Keratinocyte (primary cell): ENCODE measurements at regions not wholly inside any gene's neighbourhood (a gene's known extent, or its start where the extent isn't known, plus 50 kb on each side); places are given as distances from the start of the nearest gene placed in this dataset.

Source experiments
- DNase-seq: peaks from one replicate; pipeline ENCODE4 v3.0.0-alpha.2; 2011; ENCODE audit warnings: low read depth, missing footprints, low spot score
- FAIRE-seq: peaks from 2 replicates; lab custom pipeline; 2011; peaks lifted over from hg19 to GRCh38; lab: Jason Lieb, UNC
- H2AFZ ChIP-seq: 2 replicates; pipeline ENCODE4 v1.6.0; 2012; ENCODE audit warnings: low read length, control low read depth, inconsistent platforms; ENCODE audit not compliant: control insufficient read depth
- H3K27ac ChIP-seq: 2 replicates; pipeline ENCODE4 v1.5.1; 2011; ENCODE audit warnings: low read length; ENCODE audit not compliant: control insufficient read depth, insufficient read depth
- H3K27me3 ChIP-seq: 3 replicates; pipeline ENCODE4 v1.6.0; 2011; ENCODE audit warnings: low read length; ENCODE audit not compliant: control insufficient read depth, insufficient read depth; ENCODE audit errors: extremely low read depth
- H3K36me3 ChIP-seq, 2 experiments: 2 replicates in 1 of 2; 3 replicates in 1 of 2; pipeline ENCODE4 v1.5.1; 2011; ENCODE audit warnings: low read length in 2 of 2, mild to moderate bottlenecking in 1 of 2; ENCODE audit not compliant: control insufficient read depth in 2 of 2, insufficient read depth in 2 of 2; ENCODE audit errors: extremely low read depth in 1 of 2
- H3K4me1 ChIP-seq: 3 replicates; pipeline ENCODE4 v1.5.1; 2011; ENCODE audit warnings: low read length; ENCODE audit not compliant: control insufficient read depth, insufficient read depth; ENCODE audit errors: extremely low read depth
- H3K4me2 ChIP-seq: 3 replicates; pipeline ENCODE4 v1.6.0; 2011; ENCODE audit warnings: low read depth, low read length; ENCODE audit not compliant: control insufficient read depth, insufficient read depth; ENCODE audit errors: extremely low read depth
- H3K4me3 ChIP-seq, 3 experiments: fragments of 200-600 bp in 1 of 3; sonication (generic) in 1 of 3; 2 replicates in 2 of 3; 3 replicates in 1 of 3; pipeline ENCODE4 v1.5.1; 2011 to 2016; ENCODE audit warnings: low read length in 3 of 3, mild to moderate bottlenecking in 3 of 3, control low read depth in 2 of 3, inconsistent platforms in 1 of 3, low read depth in 1 of 3, mixed read lengths in 1 of 3, mixed run types in 1 of 3, moderate library complexity in 1 of 3; ENCODE audit not compliant: control insufficient read depth in 2 of 3, insufficient read depth in 2 of 3; ENCODE audit errors: extremely low read depth in 1 of 3
- H3K79me2 ChIP-seq: 2 replicates; pipeline ENCODE4 v1.6.0; 2012; ENCODE audit warnings: low read length; ENCODE audit not compliant: control insufficient read depth, insufficient read depth
- H3K9ac ChIP-seq: 3 replicates; pipeline ENCODE4 v1.6.0; 2011; ENCODE audit warnings: low read length; ENCODE audit not compliant: control insufficient read depth, insufficient read depth; ENCODE audit errors: extremely low read depth
- H3K9me1 ChIP-seq: 3 replicates; pipeline ENCODE4 v1.6.0; 2011; ENCODE audit warnings: low read length; ENCODE audit not compliant: control insufficient read depth, insufficient read depth; ENCODE audit errors: extremely low read depth
- H3K9me3 ChIP-seq: 2 replicates; pipeline ENCODE4 v1.5.1; 2012; ENCODE audit warnings: low read depth, low read length; ENCODE audit not compliant: control insufficient read depth
- H4K20me1 ChIP-seq: 3 replicates; pipeline ENCODE4 v1.6.0; 2011; ENCODE audit warnings: low read length; ENCODE audit not compliant: control insufficient read depth, insufficient read depth; ENCODE audit errors: extremely low read depth
- CTCF ChIP-seq, 3 experiments: IDR thresholded peaks in 1 of 3; conservative IDR thresholded peaks in 1 of 3; optimal IDR thresholded peaks in 1 of 3; 2 replicates in 2 of 3; 3 replicates in 1 of 3; pipeline versions ENCODE3 to v1.5.1; 2011; ENCODE audit warnings: low read length in 3 of 3, mild to moderate bottlenecking in 3 of 3, moderate library complexity in 2 of 3, control low read depth in 1 of 3, inconsistent platforms in 1 of 3; ENCODE audit not compliant: insufficient read depth in 2 of 3; ENCODE audit errors: extremely low read depth in 1 of 3
- EZH2 ChIP-seq: IDR thresholded peaks from one replicate; pipeline ENCODE4 v1.6.1; 2012; ENCODE audit warnings: inconsistent platforms, mild to moderate bottlenecking, low read length, moderate library complexity
- dilution Hi-C: fragments of 300-500 bp; cut with MboI; formaldehyde crosslinking; loops from one replicate; pipeline ENCODE4 v1.7.0; 2020; ENCODE audit warnings: low sequenced_read_pairs; ENCODE audit not compliant: extremely low pct_ligation_motif_present

- Histone ChIP-seq H3K4me1 (no peaks in the 10 kb centered on the region), H3K79me2 (no peaks in the 10 kb centered on the region), H3K9me1 (no peaks in the 10 kb centered on the region), H4K20me1 (no peaks in the 10 kb centered on the region), H3K9ac (no peak overlapping the region), H3K27me3 (no peaks in the 10 kb centered on the region), H3K4me3 (no peak overlapping the region), H3K9me3 (no peaks in the 10 kb centered on the region), H2AFZ (no peak overlapping the region), H3K4me2 (no peak overlapping the region), H3K27ac (no peak overlapping the region), H3K36me3 (no peaks in the 10 kb centered on the region)
- DNase-seq: no peak
- FAIRE-seq: no peak
- TF ChIP-seq CTCF (optimal IDR thresholded peaks at IDR 0.05 in 1 of 3, IDR thresholded peaks at IDR 0.05 in 1 of 3, conservative IDR thresholded peaks at IDR 0.05 in 1 of 3; ENCODE audit: extremely low read depth in 1 of 3, insufficient read depth in 2 of 3, low read length in 3 of 3): no peak
- TF ChIP-seq EZH2: no peak
- dilution Hi-C loops: no loop called here
Observed at GRCh38 chr5:7016999-7017747, 303.9 kb downstream of the TENT4A start.

DNA sequence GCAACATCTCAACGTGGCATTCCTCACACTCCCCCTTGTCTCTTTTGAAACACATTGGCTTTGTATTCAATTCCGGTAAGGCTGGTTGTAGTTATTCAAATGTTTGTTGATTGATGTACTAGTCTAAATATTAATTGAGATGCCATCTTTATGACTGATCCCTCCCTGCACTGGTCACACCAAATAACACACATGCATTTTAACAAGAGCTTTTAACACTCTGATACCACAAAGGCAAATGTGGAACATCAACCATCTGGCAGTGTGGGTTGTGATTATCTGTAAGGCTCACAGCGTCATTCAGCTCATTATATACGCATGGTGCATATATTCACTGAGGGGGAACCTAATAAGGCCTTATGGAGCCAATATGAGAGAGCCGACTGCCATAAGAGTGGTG, 305.0 kb downstream of the TENT4A start:
- dilution Hi-C loops: no loop called here
- no peak for FAIRE-seq
- Histone ChIP-seq H3K79me2 (no peaks in the 10 kb centered on the region), H3K36me3 (no peaks in the 10 kb centered on the region), H3K27me3 (no peaks in the 10 kb centered on the region), H3K9me1 (no peaks in the 10 kb centered on the region), H4K20me1 (no peaks in the 10 kb centered on the region), H3K4me1 (no peaks in the 10 kb centered on the region), H3K27ac (no peak overlapping the region), H2AFZ (no peak overlapping the region), H3K9me3 (peaks cover 5% of the 10 kb centered on the region), H3K9ac (no peak overlapping the region), H3K4me3 (no peak overlapping the region), H3K4me2 (no peak overlapping the region)
- no peak for DNase-seq
- TF ChIP-seq EZH2 (no peak), CTCF (optimal IDR thresholded peaks at IDR 0.05 in 1 of 3, IDR thresholded peaks at IDR 0.05 in 1 of 3, conservative IDR thresholded peaks at IDR 0.05 in 1 of 3; ENCODE audit: extremely low read depth in 1 of 3, insufficient read depth in 2 of 3, low read length in 3 of 3) (no peak)
